GM04503 (cell line): ENCODE measurements at regions not wholly inside any gene's neighbourhood (a gene's known extent, or its start where the extent isn't known, plus 50 kb on each side); places are given as distances from the start of the nearest gene placed in this dataset.
"Not testable (repeated sequence)": the region's sequence is repeated elsewhere in the genome, so short reads cannot be mapped to it uniquely, and the experiment has no call there.

Experiments used
- DNase-seq: peaks from one replicate; pipeline ENCODE4 v3.0.0-alpha.2; 2012; ENCODE audit warnings: low read depth

- DNase-seq: not testable (repeated sequence)
These were observed 111.4 kb downstream of the CCDC74A start for GRCh38 chr2:131639001-131639620.

GRCh38 chr2:131641414-131642206 lies 113.9 kb downstream of the CCDC74A start:
- peak; percentile 4 for DNase-seq

DNA sequence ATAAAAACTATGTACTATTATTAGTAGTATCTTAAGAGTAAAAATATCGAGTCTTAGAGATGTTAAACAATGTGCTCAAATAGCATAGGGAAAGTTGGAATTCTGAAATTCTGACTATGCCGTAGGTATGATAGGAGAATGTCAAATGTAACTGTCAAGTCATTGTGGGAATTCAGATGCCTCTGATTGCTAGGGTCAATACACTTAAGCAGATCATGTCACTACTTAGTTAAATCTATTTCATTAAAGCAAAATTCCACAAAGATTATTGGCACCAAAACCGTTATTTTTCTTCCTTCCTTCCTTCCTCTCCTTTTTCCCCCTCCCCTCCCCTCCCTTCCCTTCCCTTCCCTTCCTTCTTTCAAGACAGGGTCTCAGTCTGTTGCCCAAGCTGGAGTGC lies 115.5 kb downstream of the CCDC74A start:
- not testable (repeated sequence) for DNase-seq

GRCh38 chr2:131645177-131645765 lies 117.6 kb downstream of the CCDC74A start:
- DNase-seq: no peak

- not testable (repeated sequence) for DNase-seq
These were observed 118.5 kb downstream of the CCDC74A start for GRCh38 chr2:131646220-131646619.

GRCh38 chr2:131646669-131647297 lies 119.1 kb downstream of the CCDC74A start:
- no peak for DNase-seq

DNA sequence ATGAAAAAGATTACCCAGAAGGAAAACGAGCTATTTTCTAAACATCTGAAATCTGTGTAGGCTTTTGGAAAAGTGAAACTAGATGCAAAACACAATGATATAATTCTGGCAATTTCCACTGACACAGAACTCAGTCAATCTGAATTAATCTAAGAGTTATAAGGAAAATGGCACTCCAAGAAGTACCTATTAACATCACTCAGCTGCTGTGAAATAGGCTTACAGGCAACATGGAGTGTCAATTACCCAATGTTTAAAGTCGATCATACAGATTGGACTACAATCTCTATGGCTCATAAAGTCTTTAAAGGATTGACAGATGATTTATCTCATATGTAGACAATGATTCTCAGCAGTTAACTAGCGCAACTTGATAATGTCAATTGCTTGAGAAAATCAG lies 120.9 kb downstream of the CCDC74A start:
- not testable (repeated sequence) for DNase-seq

DNA sequence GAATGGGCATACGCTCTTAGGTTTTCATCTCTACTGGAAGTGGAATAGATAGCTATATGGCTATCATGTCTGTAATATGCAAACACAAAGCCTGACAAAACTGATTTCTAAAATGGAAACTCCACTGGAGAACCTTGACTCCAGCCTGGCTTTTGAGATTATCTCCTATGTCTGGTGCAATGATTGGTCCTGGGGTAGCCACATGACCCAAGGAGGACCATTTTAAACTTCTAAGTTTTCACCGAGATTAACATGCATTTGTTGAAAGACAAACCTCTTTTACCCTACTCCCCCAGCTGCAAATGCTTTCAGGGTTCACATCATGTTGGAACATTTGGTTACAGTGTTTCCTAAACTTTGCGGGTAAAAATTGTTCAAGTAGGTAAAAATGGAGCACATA lies 124.6 kb downstream of the CCDC74A start:
- not testable (repeated sequence) for DNase-seq

- not testable (repeated sequence) for DNase-seq
These were observed 126.4 kb downstream of the CCDC74A start for GRCh38 chr2:131654107-131654506.

GRCh38 chr2:131656816-131657633 lies 129.3 kb downstream of the CCDC74A start:
- DNase-seq: no peak

DNA sequence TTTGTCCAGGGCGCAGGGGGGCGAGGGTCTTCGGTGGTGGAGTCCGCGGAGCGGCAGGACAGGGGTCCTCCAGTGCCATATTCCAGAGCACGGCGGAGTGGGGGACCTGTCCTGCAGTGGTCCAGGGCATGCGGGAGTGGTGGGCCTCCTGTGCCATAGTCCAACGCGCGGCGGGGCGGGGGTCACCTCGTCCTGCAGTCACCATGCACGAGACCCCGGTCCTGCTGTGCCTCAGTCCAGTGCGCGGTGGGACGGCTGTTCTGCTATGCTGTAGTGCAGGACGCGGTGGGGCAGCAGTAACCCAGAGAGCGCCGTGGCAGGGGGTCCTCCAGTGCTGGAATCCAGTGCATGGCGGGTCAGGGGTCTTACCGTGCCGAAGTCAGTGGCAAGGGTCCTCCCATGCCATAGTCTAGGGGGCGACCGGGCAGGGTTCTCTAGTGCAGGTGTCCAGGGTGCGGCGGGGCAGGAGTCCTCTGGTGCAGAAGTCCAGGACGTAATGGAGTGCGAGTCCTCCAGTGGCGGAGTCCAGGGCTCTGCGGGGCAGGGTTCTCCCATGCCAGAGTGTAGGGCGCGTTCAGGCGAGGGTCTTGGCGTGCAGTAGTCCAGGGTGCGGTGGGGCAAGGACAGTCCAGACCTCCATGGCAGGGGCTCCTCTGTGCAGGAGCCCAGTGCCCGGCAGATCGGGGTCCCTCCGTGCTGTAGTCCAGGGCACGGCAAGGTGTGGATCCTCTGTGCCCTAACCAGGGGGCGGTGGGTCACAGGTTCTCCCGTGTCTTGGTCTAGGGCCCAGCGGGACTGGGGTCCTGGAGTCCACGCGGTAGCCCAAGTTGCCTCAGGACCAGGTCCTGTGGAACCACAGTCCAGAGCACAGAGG lies 130.4 kb downstream of the CCDC74A start:
- DNase-seq: no peak

GRCh38 chr2:131658769-131659131 lies 131.1 kb downstream of the CCDC74A start:
- no peak for DNase-seq

DNA sequence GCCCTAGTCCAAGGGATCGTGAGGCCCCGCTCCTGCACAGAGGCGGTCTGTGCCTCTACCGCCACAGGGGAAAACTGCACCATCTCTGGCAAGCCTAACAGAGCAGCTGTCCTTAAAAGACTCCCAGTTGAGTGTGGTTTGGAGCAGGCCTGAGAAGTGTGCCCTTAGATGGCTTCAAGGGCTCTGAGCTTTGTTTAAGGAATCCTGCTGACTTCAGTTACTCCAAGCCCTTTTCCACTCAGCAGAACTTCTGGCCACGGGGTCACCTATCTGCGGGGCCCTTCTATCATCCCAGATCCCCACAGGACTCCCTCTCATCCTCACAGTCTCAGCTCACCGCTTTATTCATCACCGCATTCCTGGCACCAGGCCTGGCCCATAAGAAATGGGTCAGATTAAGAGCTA lies 131.5 kb downstream of the CCDC74A start:
- no peak for DNase-seq

GRCh38 chr2:131661101-131661782 lies 133.6 kb downstream of the CCDC74A start:
- not testable (repeated sequence) for DNase-seq

GRCh38 chr2:131661884-131662535 lies 134.3 kb downstream of the CCDC74A start:
- not testable (repeated sequence) for DNase-seq

- DNase-seq: not testable (repeated sequence)
These were observed 135.8 kb downstream of the CCDC74A start for GRCh38 chr2:131663501-131663900.

GRCh38 chr2:131665716-131666115 lies 138.0 kb downstream of the CCDC74A start:
- not testable (repeated sequence) for DNase-seq

DNA sequence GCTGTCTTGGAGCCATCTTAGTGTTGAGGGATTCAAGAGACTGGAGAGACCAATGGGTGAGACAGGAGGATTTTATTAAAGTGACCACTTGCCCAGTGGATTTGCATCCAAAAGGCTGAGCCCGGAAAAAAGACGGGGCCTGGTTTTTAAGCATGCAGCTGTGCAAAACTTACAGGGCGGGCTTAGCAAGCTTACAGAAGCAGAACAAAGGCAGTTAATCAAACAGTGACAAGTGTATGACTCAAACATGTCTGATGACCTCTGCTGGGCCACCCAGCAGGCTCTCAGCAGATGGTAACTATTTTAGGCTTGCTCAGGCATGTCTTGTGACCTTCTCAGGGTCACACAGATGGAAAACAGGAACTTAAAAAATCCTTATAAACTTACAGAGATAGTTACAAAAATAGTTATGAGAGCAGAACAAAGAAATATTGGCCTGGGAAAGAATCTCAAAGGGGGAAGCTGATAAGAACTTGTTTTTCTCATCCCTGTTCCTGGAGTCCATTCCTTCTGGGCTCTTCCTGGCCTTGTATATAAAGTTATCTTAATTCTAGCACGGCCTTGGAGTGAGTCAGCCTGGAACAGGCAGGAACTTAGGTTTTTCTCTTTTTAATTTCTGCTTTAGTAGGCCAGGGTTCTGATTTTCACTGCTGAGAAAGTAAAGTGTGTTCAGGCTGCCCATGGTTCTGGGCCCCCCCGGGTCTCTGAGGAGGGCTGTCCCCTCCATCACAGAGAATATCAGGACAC lies 141.3 kb downstream of the CCDC74A start:
- peak; percentile 73 for DNase-seq
